ENCODE measurements at regions not wholly inside any gene's neighbourhood (a gene's known extent, or its start where the extent isn't known, plus 50 kb on each side); places are given as distances from the start of the nearest gene placed in this dataset.

DNA sequence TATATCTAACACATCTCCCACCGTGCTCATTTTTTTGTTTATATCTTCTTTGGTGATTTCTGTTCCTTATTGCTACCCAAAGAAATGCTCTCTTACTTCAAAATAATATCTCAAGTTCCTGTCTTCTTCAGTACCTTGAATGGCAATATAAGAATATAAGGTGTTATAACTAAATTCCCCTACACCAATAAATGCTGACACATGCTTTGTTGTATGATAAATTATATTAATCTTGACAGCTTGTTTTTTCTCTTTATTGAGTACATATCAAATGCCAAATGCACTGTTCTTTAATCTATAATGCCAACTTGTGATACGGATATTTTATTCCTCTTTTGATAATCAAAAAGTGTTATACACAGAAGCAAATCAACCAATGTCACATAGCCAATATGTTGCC is 540.3 kb downstream of the PYDC2 start:
- H3K4me3 ChIP-seq (replicated peaks in 1 of 3): no peak overlapping the region
- H3K27ac ChIP-seq: no peak overlapping the region
- DNase-seq: no peak
- no peaks in the 10 kb centered on the region for H3K9me3 ChIP-seq
- TF ChIP-seq, protein P1, sequence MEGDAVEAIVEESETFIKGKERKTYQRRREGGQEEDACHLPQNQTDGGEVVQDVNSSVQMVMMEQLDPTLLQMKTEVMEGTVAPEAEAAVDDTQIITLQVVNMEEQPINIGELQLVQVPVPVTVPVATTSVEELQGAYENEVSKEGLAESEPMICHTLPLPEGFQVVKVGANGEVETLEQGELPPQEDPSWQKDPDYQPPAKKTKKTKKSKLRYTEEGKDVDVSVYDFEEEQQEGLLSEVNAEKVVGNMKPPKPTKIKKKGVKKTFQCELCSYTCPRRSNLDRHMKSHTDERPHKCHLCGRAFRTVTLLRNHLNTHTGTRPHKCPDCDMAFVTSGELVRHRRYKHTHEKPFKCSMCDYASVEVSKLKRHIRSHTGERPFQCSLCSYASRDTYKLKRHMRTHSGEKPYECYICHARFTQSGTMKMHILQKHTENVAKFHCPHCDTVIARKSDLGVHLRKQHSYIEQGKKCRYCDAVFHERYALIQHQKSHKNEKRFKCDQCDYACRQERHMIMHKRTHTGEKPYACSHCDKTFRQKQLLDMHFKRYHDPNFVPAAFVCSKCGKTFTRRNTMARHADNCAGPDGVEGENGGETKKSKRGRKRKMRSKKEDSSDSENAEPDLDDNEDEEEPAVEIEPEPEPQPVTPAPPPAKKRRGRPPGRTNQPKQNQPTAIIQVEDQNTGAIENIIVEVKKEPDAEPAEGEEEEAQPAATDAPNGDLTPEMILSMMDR (IDR thresholded peaks at IDR 0.05): no peak
- no peak for TF ChIP-seq POLR2A (IDR thresholded peaks at IDR 0.05)
- H3K27me3 ChIP-seq: no peaks in the 10 kb centered on the region
- intact Hi-C loops (cut with DNase I): no loop called here
- no peaks in the 10 kb centered on the region for H3K4me1 ChIP-seq
- no peaks in the 10 kb centered on the region for H3K36me3 ChIP-seq
- WGBS, 2 donors: 48 to 49% methylated on average over 2 of the region's 2 CpGs

DNA sequence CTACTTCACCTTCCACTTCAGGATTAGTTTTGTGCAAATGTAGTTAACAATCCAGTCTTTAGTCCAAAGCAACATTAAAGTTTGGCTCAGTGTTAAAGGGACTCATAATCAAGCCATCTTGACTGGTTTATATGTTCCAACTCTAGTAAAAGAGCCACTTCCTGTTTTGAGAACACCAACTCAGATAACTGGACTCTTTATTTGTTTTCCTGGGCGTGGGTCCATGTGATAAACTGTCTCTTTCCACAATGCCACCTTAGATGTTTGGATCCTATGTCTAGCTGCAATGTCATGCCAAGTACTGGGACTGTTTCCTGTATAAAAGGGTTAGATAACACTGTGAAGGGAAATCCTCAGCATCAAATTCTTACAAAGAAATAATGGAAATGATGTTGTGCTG is 545.0 kb downstream of the PYDC2 start:
- H3K27ac ChIP-seq: no peak overlapping the region
- no peaks in the 10 kb centered on the region for H3K36me3 ChIP-seq
- H3K27me3 ChIP-seq: no peaks in the 10 kb centered on the region
- 28 to 63% methylated on average over 1 of the region's 1 CpG for WGBS, 2 donors
- H3K4me1 ChIP-seq: no peaks in the 10 kb centered on the region
- H3K4me3 ChIP-seq (replicated peaks in 1 of 3): no peak overlapping the region
- no peak for DNase-seq
- intact Hi-C loops (cut with DNase I): no loop called here
- no peak for TF ChIP-seq POLR2A (IDR thresholded peaks at IDR 0.05)
- H3K9me3 ChIP-seq: no peaks in the 10 kb centered on the region

DNA sequence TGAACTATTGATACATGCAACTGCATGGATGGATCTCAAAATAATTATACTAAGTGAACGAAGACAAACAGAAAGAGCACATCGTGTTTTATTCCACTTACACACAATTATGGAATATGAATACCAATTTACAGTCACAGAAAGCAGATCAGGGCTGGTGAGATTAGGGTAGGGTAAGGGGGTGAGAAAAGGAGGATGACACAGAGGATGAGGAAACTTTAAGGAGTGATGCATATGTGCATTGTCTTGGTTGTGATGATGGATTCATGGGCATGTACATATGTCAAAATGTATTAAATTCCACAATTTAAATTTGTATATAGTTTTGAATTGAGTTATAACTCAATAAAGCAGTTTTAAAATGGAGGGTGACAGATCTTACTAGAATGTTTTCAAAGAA is 548.9 kb downstream of the PYDC2 start:
- H3K4me3 ChIP-seq (replicated peaks in 1 of 3): no peak overlapping the region

DNA sequence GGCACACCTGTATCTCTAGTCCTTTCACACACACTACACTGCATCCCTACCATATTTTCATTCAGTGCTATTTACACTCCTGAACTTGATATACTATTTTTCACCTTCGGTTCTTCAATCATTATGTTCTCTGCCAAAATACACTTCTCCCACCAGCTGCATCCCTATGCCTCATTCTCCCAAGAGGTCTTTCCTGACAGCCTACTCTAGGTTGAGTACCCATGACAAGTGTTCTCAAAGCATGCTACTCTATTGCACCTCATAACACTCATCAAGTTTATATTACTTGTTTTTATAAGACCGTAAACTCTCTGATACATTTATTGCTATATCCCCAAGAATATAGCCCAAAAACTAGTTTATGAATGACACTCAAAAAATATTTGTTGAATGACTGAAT is 549.5 kb downstream of the PYDC2 start:
- DNase-seq: no peak
- H3K27me3 ChIP-seq: no peaks in the 10 kb centered on the region
- intact Hi-C loops (cut with DNase I): no loop called here
- no peaks in the 10 kb centered on the region for H3K9me3 ChIP-seq
- no peaks in the 10 kb centered on the region for H3K4me1 ChIP-seq
- 19 to 26% methylated on average over 2 of the region's 2 CpGs for WGBS, 2 donors
- no peaks in the 10 kb centered on the region for H3K36me3 ChIP-seq
- TF ChIP-seq, protein P1 (IDR thresholded peaks at IDR 0.05): no peak
- TF ChIP-seq POLR2A (IDR thresholded peaks at IDR 0.05): no peak
- H3K27ac ChIP-seq: no peak overlapping the region
- H3K4me3 ChIP-seq (replicated peaks in 1 of 3): no peak overlapping the region

More for the DNA sequence above, 548.9 kb downstream of the PYDC2 start:
- TF ChIP-seq POLR2A (IDR thresholded peaks at IDR 0.05): no peak
- TF ChIP-seq, protein P1 (IDR thresholded peaks at IDR 0.05): no peak
- Histone ChIP-seq H3K27ac (no peak overlapping the region), H3K27me3 (no peaks in the 10 kb centered on the region), H3K9me3 (no peaks in the 10 kb centered on the region), H3K36me3 (no peaks in the 10 kb centered on the region), H3K4me1 (no peaks in the 10 kb centered on the region)
- WGBS, 2 donors: 94% methylated on average over 2 of the region's 2 CpGs
- intact Hi-C loops (cut with DNase I): no loop called here
- no peak for DNase-seq

DNA sequence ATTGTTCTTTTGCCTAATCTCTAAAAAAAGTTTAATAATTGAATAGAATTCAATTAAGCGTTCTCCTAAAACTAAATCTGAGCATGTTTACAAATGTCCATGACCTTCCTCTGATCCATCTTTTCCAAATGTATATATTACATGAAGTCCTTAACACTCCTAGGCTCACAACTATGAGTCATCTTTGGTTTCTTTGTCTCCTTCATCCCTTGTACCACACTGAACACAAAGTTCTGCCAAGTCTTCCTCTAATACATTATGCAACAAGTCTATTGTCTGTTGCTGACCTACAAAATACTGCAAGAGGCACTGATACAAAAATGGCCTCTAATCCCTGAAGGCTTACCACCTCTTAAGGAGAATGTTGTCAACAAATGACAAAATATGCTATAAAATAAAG is 550.2 kb downstream of the PYDC2 start:
- 91 to 93% methylated on average over 1 of the region's 1 CpG for WGBS, 2 donors
- intact Hi-C loops (cut with DNase I): no loop called here

More for the DNA sequence above, 550.2 kb downstream of the PYDC2 start:
- Histone ChIP-seq H3K27ac (no peak overlapping the region), H3K36me3 (no peaks in the 10 kb centered on the region), H3K27me3 (no peaks in the 10 kb centered on the region), H3K9me3 (no peaks in the 10 kb centered on the region), H3K4me3 (replicated peaks in 1 of 3) (no peak overlapping the region), H3K4me1 (no peaks in the 10 kb centered on the region)
- no peak for DNase-seq
- TF ChIP-seq, protein P1 (IDR thresholded peaks at IDR 0.05): no peak
- TF ChIP-seq POLR2A (IDR thresholded peaks at IDR 0.05): no peak
